OCI-LY3 (cell line): ENCODE measurements at regions not wholly inside any gene's neighbourhood (a gene's known extent, or its start where the extent isn't known, plus 50 kb on each side); places are given as distances from the start of the nearest gene placed in this dataset.

ENCODE experiments used
- H2AFZ ChIP-seq: fragments of 200-600, 300-600 bp; shearing (Covaris generic); 2 replicates; pipeline ENCODE4 v1.6.0; 2014; ENCODE audit warnings: antibody characterized with exemption, low read depth, low read length
- H3K27ac ChIP-seq: fragments of 200-600, 300-600 bp; sonication (generic); 2 replicates; pipeline ENCODE4 v1.5.1; 2014; ENCODE audit warnings: mild to moderate bottlenecking, low read length, moderate library complexity, mixed read lengths
- H3K27me3 ChIP-seq: fragments of 200-600, 300-600 bp; sonication (generic); 2 replicates; pipeline ENCODE4 v1.6.1; 2014; ENCODE audit warnings: low read depth, low read length, mixed read lengths
- H3K36me3 ChIP-seq: fragments of 200-600, 300-600 bp; sonication (generic); replicated peaks from 2 replicates; pipeline ENCODE3; 2014; ENCODE audit warnings: low read depth, low read length, mixed read lengths
- H3K4me1 ChIP-seq: fragments of 300-600, 200-600 bp; sonication (generic); 2 replicates; pipeline ENCODE4 v1.6.1; 2014; ENCODE audit warnings: low read length, mixed read lengths
- H3K4me2 ChIP-seq: fragments of 200-600, 300-600 bp; sonication (generic); 2 replicates; pipeline ENCODE4 v1.6.1; 2014; ENCODE audit warnings: low read length, mixed read lengths
- H3K4me3 ChIP-seq: fragments of 300-600, 200-600 bp; sonication (generic); 2 replicates; pipeline ENCODE4 v1.5.1; 2014; ENCODE audit warnings: antibody characterized with exemption, mild to moderate bottlenecking, low read length, moderate library complexity
- H3K79me2 ChIP-seq: fragments of 300-600, 200-600 bp; shearing (Covaris generic); 2 replicates; pipeline ENCODE4 v1.6.1; 2014; ENCODE audit warnings: mild to moderate bottlenecking, low read length, mixed read lengths
- H3K9ac ChIP-seq: fragments of 300-600, 200-600 bp; shearing (Covaris generic); 2 replicates; pipeline ENCODE4 v1.6.0; 2014; ENCODE audit warnings: mild to moderate bottlenecking, low read length, moderate library complexity
- H3K9me3 ChIP-seq: fragments of 200-600, 300-600 bp; shearing (Covaris generic); 2 replicates; pipeline ENCODE4 v1.6.1; 2014; ENCODE audit warnings: low read length, mixed read lengths; ENCODE audit not compliant: insufficient read depth
- H4K20me1 ChIP-seq: fragments of 200-600, 300-600 bp; sonication (generic); 2 replicates; pipeline ENCODE4 v1.6.1; 2016; ENCODE audit warnings: low read length, mixed read lengths; ENCODE audit not compliant: insufficient read depth
- EZH2phosphoT487 ChIP-seq: fragments of 200-600 bp; shearing (Covaris generic); IDR thresholded peaks from 2 replicates; pipeline ENCODE4 v1.6.1; 2018; ENCODE audit warnings: antibody characterized with exemption, mixed run types, low read depth
- TF ChIP-seq, protein P1 (sequence below): fragments of 200-600, 300-600 bp; sonication (generic); IDR thresholded peaks from 2 replicates; pipeline ENCODE4 v1.5.1; 2014; ENCODE audit warnings: antibody characterized with exemption, low read length, low read depth

DNA sequence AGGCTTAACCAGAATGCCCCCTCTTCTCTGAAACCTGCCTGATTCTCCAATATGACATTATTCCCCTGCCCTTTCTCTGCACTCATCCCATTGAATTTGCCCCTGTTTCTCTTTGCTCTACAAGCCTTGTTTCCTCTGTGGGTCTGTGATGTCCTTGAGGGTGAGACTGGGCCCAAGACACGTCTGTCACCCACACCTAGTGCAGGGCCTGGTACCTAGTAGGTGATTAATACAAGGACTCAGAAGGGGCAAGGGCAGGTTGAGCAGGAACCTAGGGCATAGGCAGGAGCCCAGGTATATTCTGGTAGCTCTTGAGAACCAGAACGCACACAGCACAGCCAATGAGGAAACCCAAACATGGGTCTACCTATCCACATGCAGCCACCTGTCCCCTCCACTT lies 81.9 kb upstream of the HMGXB4 start:
- Histone ChIP-seq H3K9ac (no peak overlapping the region), H3K79me2 (no peaks in the 10 kb centered on the region), H3K4me3 (no peak overlapping the region), H3K36me3 (peaks cover 21% of the 10 kb centered on the region), H2AFZ (no peak overlapping the region), H3K27me3 (no peaks in the 10 kb centered on the region), H4K20me1 (no peaks in the 10 kb centered on the region), H3K4me1 (no peaks in the 10 kb centered on the region), H3K4me2 (no peak overlapping the region), H3K27ac (no peak overlapping the region), H3K9me3 (no peaks in the 10 kb centered on the region)
- no peak for TF ChIP-seq EZH2phosphoT487
- TF ChIP-seq, protein P1, sequence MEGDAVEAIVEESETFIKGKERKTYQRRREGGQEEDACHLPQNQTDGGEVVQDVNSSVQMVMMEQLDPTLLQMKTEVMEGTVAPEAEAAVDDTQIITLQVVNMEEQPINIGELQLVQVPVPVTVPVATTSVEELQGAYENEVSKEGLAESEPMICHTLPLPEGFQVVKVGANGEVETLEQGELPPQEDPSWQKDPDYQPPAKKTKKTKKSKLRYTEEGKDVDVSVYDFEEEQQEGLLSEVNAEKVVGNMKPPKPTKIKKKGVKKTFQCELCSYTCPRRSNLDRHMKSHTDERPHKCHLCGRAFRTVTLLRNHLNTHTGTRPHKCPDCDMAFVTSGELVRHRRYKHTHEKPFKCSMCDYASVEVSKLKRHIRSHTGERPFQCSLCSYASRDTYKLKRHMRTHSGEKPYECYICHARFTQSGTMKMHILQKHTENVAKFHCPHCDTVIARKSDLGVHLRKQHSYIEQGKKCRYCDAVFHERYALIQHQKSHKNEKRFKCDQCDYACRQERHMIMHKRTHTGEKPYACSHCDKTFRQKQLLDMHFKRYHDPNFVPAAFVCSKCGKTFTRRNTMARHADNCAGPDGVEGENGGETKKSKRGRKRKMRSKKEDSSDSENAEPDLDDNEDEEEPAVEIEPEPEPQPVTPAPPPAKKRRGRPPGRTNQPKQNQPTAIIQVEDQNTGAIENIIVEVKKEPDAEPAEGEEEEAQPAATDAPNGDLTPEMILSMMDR: no peak

DNA sequence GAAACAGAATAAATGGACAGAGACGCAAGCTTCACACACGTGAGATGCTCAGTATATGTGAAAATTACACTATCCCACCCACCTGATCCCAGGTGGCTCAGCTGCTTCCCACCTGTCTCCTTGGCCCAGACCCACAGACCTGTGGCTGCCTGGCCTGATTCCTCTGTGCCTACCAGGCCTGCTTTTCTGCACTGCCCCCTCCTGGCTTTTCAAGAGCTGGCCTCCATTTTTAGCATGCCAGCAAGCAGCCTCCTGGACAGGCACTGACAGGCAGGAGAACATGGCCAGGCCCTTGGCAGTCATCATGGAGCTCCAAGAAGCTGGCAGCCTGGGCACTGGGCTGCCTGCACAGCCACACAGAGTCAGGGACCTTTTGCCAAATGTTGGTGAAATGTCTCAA lies 79.5 kb upstream of the HMGXB4 start:
- no peak overlapping the region for H2AFZ ChIP-seq
- H3K4me2 ChIP-seq: no peak overlapping the region
- H3K9me3 ChIP-seq: no peaks in the 10 kb centered on the region
- no peaks in the 10 kb centered on the region for H3K4me1 ChIP-seq
- H3K27me3 ChIP-seq: no peaks in the 10 kb centered on the region
- H3K27ac ChIP-seq: no peak overlapping the region
- no peak overlapping the region for H3K4me3 ChIP-seq
- TF ChIP-seq, protein P1: peak; percentile 23; the same call in 1 of the 2 replicates
- TF ChIP-seq EZH2phosphoT487: no peak
- H3K79me2 ChIP-seq: no peaks in the 10 kb centered on the region
- H4K20me1 ChIP-seq: no peaks in the 10 kb centered on the region
- H3K36me3 ChIP-seq: peaks cover 34% of the 10 kb centered on the region
- no peak overlapping the region for H3K9ac ChIP-seq

DNA sequence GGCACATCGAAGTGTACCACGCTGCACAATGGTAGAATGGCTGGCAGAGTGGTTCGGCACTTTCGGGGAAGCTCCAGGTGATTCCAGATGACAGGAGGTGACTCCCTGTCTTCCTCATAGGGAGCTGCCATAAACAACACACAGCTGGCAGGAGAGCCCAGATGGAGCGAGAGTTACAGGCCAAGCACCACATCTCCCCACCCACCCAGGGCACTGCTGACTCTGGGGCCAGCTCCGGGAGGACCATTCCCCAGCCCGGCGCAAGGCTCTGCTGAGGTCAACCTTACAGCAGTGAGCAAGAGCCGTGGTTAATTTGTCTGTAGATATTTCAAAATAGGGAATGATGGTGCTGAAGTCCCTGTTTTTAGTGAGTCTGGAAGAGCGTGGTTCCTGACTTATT lies 78.8 kb upstream of the HMGXB4 start:
- Histone ChIP-seq H4K20me1 (no peaks in the 10 kb centered on the region), H3K79me2 (no peaks in the 10 kb centered on the region), H3K4me1 (no peaks in the 10 kb centered on the region), H3K27ac (no peak overlapping the region), H3K4me3 (no peak overlapping the region), H3K9ac (no peak overlapping the region), H3K27me3 (no peaks in the 10 kb centered on the region), H3K36me3 (peaks cover 41% of the 10 kb centered on the region), H3K4me2 (no peak overlapping the region), H2AFZ (no peak overlapping the region), H3K9me3 (no peaks in the 10 kb centered on the region)
- TF ChIP-seq, protein P1: no peak
- TF ChIP-seq EZH2phosphoT487: no peak

DNA sequence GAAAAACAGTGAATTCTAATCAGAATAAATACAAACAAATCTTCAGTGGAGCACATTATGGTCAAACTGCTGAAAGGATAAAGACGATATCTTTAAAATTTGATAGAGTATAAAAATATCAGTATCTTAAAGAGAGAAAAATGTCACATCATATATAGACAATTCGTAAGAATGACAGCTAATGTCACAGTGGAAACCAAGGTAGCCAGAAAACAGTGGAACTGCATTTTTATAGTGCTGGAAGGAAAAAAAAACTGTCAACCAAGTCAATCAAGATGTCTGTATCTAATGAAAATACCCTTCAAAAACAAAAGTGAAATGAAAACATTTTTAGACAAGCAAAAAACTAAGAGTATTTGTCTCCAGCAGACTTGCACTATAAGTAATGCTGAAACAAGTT lies 73.4 kb upstream of the HMGXB4 start:
- no peak overlapping the region for H2AFZ ChIP-seq
- peaks cover 4% of the 10 kb centered on the region; the same call in 1 of the 2 replicates for H3K9me3 ChIP-seq
- no peaks in the 10 kb centered on the region for H3K27me3 ChIP-seq
- no peak overlapping the region for H3K4me2 ChIP-seq
- no peak overlapping the region for H3K27ac ChIP-seq
- no peak overlapping the region for H3K4me3 ChIP-seq
- peaks cover 5% of the 10 kb centered on the region for H3K79me2 ChIP-seq
- peaks cover 51% of the 10 kb centered on the region for H3K36me3 ChIP-seq
- H3K4me1 ChIP-seq: no peaks in the 10 kb centered on the region
- no peaks in the 10 kb centered on the region for H4K20me1 ChIP-seq
- TF ChIP-seq EZH2phosphoT487: no peak
- TF ChIP-seq, protein P1: no peak
- H3K9ac ChIP-seq: no peak overlapping the region
